Glomerular endothelial cell (primary cell): ENCODE measurements at regions not wholly inside any gene's neighbourhood (a gene's known extent, or its start where the extent isn't known, plus 50 kb on each side); places are given as distances from the start of the nearest gene placed in this dataset.
"Not testable (repeated sequence)": the region's sequence is repeated elsewhere in the genome, so short reads cannot be mapped to it uniquely, and the experiment has no call there.

Source experiments
- DNase-seq: peaks from one replicate; pipeline ENCODE4 v3.0.0-alpha.2; 2011; ENCODE audit warnings: low read depth, low spot score; ENCODE audit errors: extremely low read depth

GRCh38 chr13:33340631-33341030 is 55.1 kb upstream of the STARD13 start:
- no peak for DNase-seq

- no peak for DNase-seq
Measured at GRCh38 chr13:33341861-33342452, 56.4 kb upstream of the STARD13 start.

GRCh38 chr13:33345842-33346241 is 60.3 kb upstream of the STARD13 start:
- no peak for DNase-seq

- DNase-seq: no peak
Measured at GRCh38 chr13:33347861-33348260, 62.3 kb upstream of the STARD13 start.

- DNase-seq: no peak
Measured at GRCh38 chr13:33348366-33348765, 62.8 kb upstream of the STARD13 start.

- DNase-seq: no peak
Measured at GRCh38 chr13:33349288-33349985, 63.9 kb upstream of the STARD13 start.

GRCh38 chr13:33349986-33350826 is 64.7 kb upstream of the STARD13 start:
- no peak for DNase-seq

GRCh38 chr13:33351319-33351718 is 65.8 kb upstream of the STARD13 start:
- peak; percentile 39 for DNase-seq

GRCh38 chr13:33352041-33352440 is 66.5 kb upstream of the STARD13 start:
- DNase-seq: no peak

- no peak for DNase-seq
Measured at GRCh38 chr13:33352526-33352925, 67.0 kb upstream of the STARD13 start.

GRCh38 chr13:33353210-33353609 is 67.7 kb upstream of the STARD13 start:
- no peak for DNase-seq

GRCh38 chr13:33353646-33354045 is 68.1 kb upstream of the STARD13 start:
- no peak for DNase-seq

- DNase-seq: no peak
Measured at GRCh38 chr13:33355201-33355895, 69.8 kb upstream of the STARD13 start.

GRCh38 chr13:33358076-33358475 is 72.5 kb upstream of the STARD13 start:
- DNase-seq: not testable (repeated sequence)

- DNase-seq: no peak
Measured at GRCh38 chr13:33362986-33363727, 77.6 kb upstream of the STARD13 start.

- DNase-seq: no peak
Measured at GRCh38 chr13:33364192-33364591, 78.6 kb upstream of the STARD13 start.

- no peak for DNase-seq
Measured at GRCh38 chr13:33366469-33367062, 81.0 kb upstream of the STARD13 start.

GRCh38 chr13:33367171-33367895 is 81.8 kb upstream of the STARD13 start:
- no peak for DNase-seq

- no peak for DNase-seq
Measured at GRCh38 chr13:33367926-33368325, 82.4 kb upstream of the STARD13 start.
